ENCODE measurements at regions not wholly inside any gene's neighbourhood (a gene's known extent, or its start where the extent isn't known, plus 50 kb on each side); places are given as distances from the start of the nearest gene placed in this dataset.

DNA sequence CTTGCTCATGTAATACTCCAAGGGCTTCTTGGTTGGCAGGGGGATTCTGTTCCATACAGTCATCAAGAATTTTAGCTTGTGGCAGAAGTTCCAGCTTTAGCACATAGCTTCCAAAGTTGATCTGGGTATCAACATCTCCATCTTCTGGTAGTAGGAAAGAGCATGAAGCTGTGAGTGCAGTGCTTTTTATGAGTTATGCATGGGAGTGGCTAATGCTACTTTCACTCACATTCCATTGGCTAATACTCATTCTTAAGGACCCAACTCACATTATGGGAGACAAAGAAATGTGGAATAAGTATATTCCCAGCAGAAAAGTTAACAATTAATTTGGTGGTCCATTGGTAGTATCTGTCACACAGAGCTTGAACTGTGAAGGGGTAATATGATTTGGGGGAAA lies 194.2 kb upstream of the CHD1 start:
- DNase-seq (ENCODE audit: low read depth): no peak

DNA sequence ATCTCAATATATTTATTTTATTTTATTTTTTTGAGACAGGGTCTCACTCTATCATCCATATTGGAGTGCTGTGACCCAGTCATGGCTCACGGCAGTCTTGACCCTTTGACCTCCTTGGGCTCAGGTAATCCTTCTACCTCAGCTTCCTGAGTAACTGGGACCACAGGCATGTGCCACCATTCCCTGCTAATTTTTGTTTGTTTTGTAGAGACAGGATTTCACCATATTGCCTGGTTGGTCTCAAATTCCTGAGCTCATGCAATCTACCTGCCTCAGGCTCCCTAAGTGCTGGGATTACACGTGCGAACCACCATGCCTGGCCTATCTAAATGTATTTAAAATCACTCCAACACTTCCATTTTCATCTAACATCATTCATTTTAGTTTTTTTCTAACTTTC lies 190.5 kb upstream of the CHD1 start:
- DNase-seq (ENCODE audit: low read depth): no peak

DNA sequence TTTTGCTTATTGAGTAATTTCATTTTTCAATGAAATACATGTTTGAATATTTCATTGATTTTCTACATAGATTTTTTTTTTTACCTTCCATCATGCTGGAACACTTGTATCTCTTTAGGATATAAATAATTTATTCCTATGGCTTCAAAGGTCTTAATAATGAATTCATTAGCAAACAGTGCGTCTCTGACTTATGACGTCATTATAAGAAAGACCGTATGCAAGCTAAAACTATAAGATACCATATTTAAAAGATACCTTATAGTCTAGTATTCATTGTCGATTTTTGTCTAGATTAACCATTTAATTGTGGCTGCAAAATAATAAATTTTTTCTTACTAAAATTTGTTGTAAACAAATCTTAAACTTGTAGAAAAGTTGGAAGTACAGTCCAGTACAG lies 187.7 kb upstream of the CHD1 start:
- DNase-seq (ENCODE audit: low read depth): no peak

- DNase-seq (ENCODE audit: low read depth): no peak
These were observed 181.1 kb upstream of the CHD1 start for GRCh38 chr5:99109894-99110293.

DNA sequence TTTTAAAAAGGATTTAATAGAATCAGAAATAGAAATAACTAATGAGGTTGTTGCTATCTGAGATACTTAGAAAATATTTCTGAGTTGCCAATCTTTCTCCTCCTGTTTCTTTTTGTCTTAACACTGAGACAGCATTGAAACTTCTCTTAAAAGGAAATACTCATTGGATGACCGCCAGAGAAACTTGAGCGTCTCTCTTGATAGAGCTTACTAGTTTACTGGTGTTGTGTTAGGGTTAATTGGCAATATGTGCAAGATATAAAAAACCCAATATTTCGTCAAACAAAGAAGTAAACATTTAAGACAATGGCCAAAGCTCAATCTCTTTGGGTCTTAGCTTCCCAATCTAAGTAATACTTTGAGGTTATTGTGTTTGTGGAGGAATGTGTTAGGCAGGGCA lies 176.4 kb upstream of the CHD1 start:
- DNase-seq (ENCODE audit: low read depth): no peak

DNA sequence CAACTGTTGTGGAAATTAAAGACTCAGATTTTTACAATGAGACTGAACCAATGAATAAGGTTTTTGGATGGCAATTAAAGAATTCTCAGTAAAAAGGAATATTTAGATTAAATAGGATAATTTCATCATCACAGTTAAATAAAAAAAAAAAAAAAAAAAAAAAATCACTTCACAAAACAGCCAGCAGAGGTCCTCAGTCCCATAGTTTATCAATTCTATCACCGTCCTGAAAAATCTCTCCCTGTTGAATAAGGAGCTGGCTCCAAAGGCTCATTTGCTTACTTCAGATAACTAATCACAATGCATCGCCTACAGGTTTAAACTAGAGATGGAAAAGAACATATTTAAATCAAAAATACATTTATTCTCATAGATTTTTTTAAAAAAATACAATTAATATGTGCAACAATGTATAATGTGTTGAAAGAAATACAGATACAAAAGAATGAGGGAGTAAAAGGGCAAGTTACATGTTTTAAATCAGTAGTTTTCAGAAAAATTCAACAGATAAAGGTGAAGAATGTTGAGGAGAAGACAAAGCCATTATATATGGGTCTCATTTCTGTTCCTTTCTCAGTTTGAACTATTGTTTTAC lies 175.8 kb upstream of the CHD1 start:
- DNase-seq (ENCODE audit: low read depth): peak; percentile 5

- no peak for DNase-seq (ENCODE audit: low read depth)
These were observed 173.4 kb upstream of the CHD1 start for GRCh38 chr5:99102073-99102697.

GRCh38 chr5:99099691-99100090 lies 170.9 kb upstream of the CHD1 start:
- no peak for DNase-seq (ENCODE audit: low read depth)

- DNase-seq (ENCODE audit: low read depth): no peak
These were observed 161.2 kb upstream of the CHD1 start for GRCh38 chr5:99089822-99090549.

GRCh38 chr5:99088309-99088708 lies 159.5 kb upstream of the CHD1 start:
- no peak for DNase-seq (ENCODE audit: low read depth)

- DNase-seq (ENCODE audit: low read depth): no peak
These were observed 154.4 kb upstream of the CHD1 start for GRCh38 chr5:99083197-99083596.

- no peak for DNase-seq (ENCODE audit: low read depth)
These were observed 152.9 kb upstream of the CHD1 start for GRCh38 chr5:99081711-99082110.

- no peak for DNase-seq (ENCODE audit: low read depth)
These were observed 148.2 kb upstream of the CHD1 start for GRCh38 chr5:99076723-99077640.

- DNase-seq (ENCODE audit: low read depth): no peak
These were observed 144.0 kb upstream of the CHD1 start for GRCh38 chr5:99072846-99073245.

DNA sequence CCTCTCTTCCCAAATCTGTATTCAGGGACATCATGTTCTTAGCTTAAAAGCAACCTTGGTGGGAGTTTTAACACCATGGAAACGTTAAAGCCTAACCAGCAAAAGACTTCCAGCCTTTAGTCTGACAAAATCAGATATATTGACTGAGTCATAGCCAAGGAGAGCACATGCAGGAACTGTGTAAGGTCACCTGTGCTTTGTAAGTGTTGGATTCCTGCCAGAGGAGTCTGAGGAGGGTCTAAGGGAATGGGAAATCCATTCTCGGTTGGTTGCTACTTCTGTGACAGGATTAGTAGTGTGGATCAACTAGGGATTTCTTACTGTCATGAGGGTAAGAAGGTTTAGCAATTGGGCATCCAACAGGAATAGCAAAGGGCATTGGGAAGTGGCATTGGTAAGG lies 142.0 kb upstream of the CHD1 start:
- DNase-seq (ENCODE audit: low read depth): no peak

- no peak for DNase-seq (ENCODE audit: low read depth)
These were observed 141.6 kb upstream of the CHD1 start for GRCh38 chr5:99070362-99070761.

DNA sequence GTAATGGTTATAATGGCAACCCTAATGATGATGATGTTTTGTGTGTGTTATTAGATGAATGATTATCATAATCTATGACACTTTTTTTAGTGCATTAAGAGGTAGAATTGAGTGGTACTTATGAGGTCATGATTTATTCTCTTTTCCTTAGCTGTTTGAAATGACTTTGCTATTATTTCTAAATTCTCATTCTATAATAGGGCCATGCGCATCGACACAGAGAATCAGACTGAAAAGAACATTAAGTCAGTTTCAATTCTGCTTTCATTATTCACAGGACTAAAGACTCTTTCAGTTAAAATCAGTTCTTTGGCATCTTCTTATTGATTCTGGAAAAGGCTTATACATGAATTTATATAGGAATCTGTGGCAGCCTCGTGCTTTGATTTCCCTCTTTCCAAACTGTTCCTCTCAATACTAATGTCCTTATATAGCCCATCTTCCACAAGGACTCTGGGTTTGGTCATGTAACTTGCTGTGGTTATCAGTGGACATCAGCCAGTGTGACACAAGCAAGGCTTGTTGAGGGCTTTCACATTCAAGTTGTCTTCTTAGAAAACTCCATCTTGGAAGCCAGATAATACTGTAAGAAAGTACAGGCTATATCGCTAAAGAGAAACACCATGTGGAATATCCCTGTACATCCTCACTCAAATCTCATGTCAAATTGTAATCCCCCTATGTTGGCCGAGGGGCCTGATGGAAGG lies 140.3 kb upstream of the CHD1 start:
- no peak for DNase-seq (ENCODE audit: low read depth)

DNA sequence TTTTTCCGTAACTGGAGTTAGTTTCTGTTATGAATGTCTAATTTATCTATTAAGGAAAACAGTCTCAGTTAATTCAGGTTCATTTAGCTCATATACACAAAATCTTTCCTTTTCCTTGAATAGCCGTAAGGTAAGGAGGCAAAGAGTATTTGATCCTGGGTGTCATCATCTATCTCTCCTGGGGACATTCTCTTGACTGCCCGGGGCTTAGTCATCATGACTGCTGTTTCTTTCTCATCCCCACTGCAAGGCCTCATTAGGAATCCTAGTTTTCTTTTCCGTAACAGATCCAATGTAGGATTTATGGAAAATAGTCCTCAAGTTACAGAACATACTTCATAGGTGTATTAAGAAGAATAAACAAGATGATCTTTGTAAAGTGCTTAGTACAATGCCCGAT lies 134.9 kb upstream of the CHD1 start:
- DNase-seq (ENCODE audit: low read depth): peak; percentile 6

DNA sequence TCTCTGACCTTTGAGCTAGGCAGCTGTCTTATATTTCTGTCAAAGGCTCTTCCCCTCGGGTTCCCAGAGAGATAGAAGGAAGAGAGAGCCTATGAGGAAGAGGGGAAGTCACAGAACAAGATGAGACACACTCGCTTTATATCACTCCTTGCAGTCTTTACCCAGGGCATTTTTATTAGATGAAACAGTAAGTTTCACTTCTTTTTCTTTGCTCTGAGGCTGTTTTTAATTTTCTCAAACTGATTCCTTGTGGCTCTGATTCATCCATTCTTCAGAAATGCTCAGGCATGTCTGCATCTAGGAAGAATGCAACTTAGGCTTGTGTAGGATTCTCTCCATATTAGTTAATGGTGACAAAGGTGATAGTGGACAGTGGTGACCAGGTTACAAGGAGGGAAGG lies 132.9 kb upstream of the CHD1 start:
- peak; percentile 65 for DNase-seq (ENCODE audit: low read depth)

DNA sequence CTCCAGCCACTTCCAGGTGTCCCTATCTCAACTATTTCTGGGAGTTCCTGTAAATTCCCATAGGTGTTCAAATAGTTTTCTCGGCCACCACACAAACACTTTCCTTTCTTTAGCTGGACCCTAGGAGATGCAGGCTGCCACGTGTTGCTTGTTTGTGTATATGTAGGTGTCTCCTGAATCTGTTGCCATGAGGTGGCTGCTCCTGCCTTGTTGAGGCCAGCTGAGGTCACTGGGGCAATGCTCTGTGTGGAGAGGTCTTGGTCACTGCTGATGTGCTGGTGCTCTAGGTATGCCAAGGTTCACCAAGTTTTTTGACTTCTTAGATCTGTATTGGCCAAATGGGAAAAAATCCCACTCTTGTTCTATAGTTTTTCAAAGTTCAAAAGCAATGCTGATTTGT lies 132.5 kb upstream of the CHD1 start:
- DNase-seq (ENCODE audit: low read depth): peak; percentile 4

- DNase-seq (ENCODE audit: low read depth): peak; percentile 52
These were observed 131.8 kb upstream of the CHD1 start for GRCh38 chr5:99060306-99061261.

All from fibroblast of gingiva (primary cell).